Ishikawa (cell line): ENCODE measurements at regions not wholly inside any gene's neighbourhood (a gene's known extent, or its start where the extent isn't known, plus 50 kb on each side); places are given as distances from the start of the nearest gene placed in this dataset.

Experiments
- CEBPB ChIP-seq: IDR thresholded peaks from 2 replicates; pipeline ENCODE4 v1.6.1; 2012
- EGR1 ChIP-seq: IDR thresholded peaks from 2 replicates; pipeline ENCODE4 v1.6.1; 2012
- EP300 ChIP-seq: IDR thresholded peaks from 2 replicates; pipeline ENCODE4 v1.6.1; 2012; ENCODE audit warnings: borderline replicate concordance
- MAX ChIP-seq: IDR thresholded peaks from 2 replicates; pipeline ENCODE4 v1.6.1; 2012
- NFIC ChIP-seq: IDR thresholded peaks from 2 replicates; pipeline ENCODE4 v1.6.1; 2012
- REST ChIP-seq: IDR thresholded peaks from 2 replicates; pipeline ENCODE4 v1.6.1; 2012; ENCODE audit warnings: low read depth, mild to moderate bottlenecking
- TAF1 ChIP-seq: IDR thresholded peaks from 2 replicates; pipeline ENCODE4 v1.6.1; 2012; ENCODE audit warnings: low read depth, mild to moderate bottlenecking
- TCF12 ChIP-seq: IDR thresholded peaks from 2 replicates; pipeline ENCODE4 v1.6.1; 2012; ENCODE audit warnings: low read depth
- USF1 ChIP-seq: IDR thresholded peaks from 2 replicates; pipeline ENCODE4 v1.6.1; 2012
- YY1 ChIP-seq: IDR thresholded peaks from 2 replicates; pipeline ENCODE4 v1.6.1; 2012; ENCODE audit warnings: low read depth
- ZBTB7A ChIP-seq: IDR thresholded peaks from 2 replicates; pipeline ENCODE4 v1.6.1; 2012; ENCODE audit warnings: low read depth

GRCh38 chr10:130774871-130775270 is 536.6 kb downstream of the TCERG1L start:
- TF ChIP-seq MAX, result no peak
- TF ChIP-seq ZBTB7A, result no peak
- no peak for TF ChIP-seq EP300
- no peak for TF ChIP-seq TAF1
- no peak for TF ChIP-seq CEBPB
- no peak for TF ChIP-seq YY1
- TF ChIP-seq REST, result no peak
- TF ChIP-seq USF1, result no peak
- TF ChIP-seq NFIC, result no peak
- TF ChIP-seq TCF12, result no peak
- no peak for TF ChIP-seq EGR1
